ENCODE measurements at regions not wholly inside any gene's neighbourhood (a gene's known extent, or its start where the extent isn't known, plus 50 kb on each side); places are given as distances from the start of the nearest gene placed in this dataset.

- Histone ChIP-seq H3K9me3 (no peaks in the 10 kb centered on the region), H3K4me3 (no peak overlapping the region), H3K4me1 (no peaks in the 10 kb centered on the region), H3K27me3 (no peaks in the 10 kb centered on the region), H3K27ac (no peak overlapping the region), H3K36me3 (no peaks in the 10 kb centered on the region)
- TF ChIP-seq, protein P1, sequence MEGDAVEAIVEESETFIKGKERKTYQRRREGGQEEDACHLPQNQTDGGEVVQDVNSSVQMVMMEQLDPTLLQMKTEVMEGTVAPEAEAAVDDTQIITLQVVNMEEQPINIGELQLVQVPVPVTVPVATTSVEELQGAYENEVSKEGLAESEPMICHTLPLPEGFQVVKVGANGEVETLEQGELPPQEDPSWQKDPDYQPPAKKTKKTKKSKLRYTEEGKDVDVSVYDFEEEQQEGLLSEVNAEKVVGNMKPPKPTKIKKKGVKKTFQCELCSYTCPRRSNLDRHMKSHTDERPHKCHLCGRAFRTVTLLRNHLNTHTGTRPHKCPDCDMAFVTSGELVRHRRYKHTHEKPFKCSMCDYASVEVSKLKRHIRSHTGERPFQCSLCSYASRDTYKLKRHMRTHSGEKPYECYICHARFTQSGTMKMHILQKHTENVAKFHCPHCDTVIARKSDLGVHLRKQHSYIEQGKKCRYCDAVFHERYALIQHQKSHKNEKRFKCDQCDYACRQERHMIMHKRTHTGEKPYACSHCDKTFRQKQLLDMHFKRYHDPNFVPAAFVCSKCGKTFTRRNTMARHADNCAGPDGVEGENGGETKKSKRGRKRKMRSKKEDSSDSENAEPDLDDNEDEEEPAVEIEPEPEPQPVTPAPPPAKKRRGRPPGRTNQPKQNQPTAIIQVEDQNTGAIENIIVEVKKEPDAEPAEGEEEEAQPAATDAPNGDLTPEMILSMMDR (IDR thresholded peaks at IDR 0.05): no peak
- DNase-seq (ENCODE audit: low spot score): no peak
These were observed 209.4 kb upstream of the JAG1 start for GRCh38 chr20:10883166-10883565.

DNA sequence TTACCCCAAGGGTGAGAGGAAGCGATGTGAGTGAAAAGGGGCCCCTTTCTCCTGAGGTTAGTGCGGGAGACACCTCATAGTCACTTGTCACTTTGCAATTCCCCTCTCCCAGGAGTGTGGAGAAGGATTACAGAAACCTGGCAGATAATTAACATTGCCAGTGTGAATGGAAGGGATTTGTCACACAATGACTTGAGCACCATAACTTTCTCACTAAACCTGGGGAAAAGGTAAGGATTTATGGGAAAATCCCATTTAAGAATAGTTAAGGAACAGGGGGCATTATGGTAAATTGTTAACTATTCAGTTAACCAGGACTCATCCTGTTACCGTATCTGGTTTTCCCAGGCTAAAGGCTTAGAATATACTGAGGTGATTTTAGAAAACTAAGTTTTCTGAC, 219.5 kb upstream of the JAG1 start:
- Histone ChIP-seq H3K27me3 (no peaks in the 10 kb centered on the region), H3K27ac (no peak overlapping the region), H3K36me3 (no peaks in the 10 kb centered on the region), H3K9me3 (no peaks in the 10 kb centered on the region), H3K4me3 (no peak overlapping the region), H3K4me1 (no peaks in the 10 kb centered on the region)
- no peak for DNase-seq (ENCODE audit: low spot score)
- TF ChIP-seq, protein P1 (IDR thresholded peaks at IDR 0.05): no peak

DNA sequence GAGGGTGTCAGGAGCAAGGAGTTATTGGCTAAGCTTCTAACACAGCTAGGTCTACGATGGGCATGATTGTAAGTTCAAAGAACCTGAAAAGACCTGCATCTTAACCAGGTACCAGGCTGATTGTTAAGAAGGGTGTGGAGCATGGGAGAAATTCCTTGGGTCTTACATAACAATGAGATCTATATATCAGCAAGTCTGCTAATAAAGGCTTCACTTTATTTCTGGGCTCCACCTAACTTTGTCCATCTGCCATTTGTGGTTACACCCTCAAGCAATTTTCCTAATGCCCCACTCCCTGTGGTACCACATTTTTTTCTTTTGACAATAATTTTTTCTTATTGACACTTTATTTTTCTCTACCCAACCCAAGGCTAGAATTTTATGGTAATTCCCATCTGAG, 223.5 kb upstream of the JAG1 start:
- H3K27ac ChIP-seq: no peak overlapping the region
- peaks cover 0 to 6% of the 10 kb centered on the region in 2 donors for H3K4me1 ChIP-seq
- TF ChIP-seq, protein P1 (IDR thresholded peaks at IDR 0.05): no peak
- no peaks in the 10 kb centered on the region for H3K9me3 ChIP-seq
- no peak for DNase-seq (ENCODE audit: low spot score)
- no peaks in the 10 kb centered on the region for H3K27me3 ChIP-seq
- no peak overlapping the region for H3K4me3 ChIP-seq
- H3K36me3 ChIP-seq: no peaks in the 10 kb centered on the region

DNA sequence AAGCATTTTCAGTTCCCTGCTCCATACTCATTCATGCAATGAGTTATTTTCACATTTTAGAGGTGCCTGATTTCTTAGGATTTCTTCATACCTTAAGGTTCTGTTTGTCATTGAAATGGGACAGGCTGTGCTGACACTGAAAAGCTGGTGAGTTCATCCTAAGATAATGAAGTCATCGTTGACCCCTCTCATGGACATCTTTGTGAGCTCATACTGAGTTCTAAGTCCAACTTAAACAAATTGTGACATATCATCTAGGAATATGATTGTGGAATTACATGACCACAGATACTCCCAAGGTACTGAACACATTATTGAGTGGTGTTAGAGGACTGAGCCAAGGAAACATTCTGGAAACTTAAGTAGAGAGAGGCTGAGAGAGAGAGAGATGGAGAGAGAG, 224.8 kb upstream of the JAG1 start:
- H3K27ac ChIP-seq: no peak overlapping the region
- H3K27me3 ChIP-seq: no peaks in the 10 kb centered on the region
- no peak overlapping the region for H3K4me3 ChIP-seq
- TF ChIP-seq, protein P1 (IDR thresholded peaks at IDR 0.05): no peak
- no peak for DNase-seq (ENCODE audit: low spot score)
- H3K9me3 ChIP-seq: no peaks in the 10 kb centered on the region
- peaks cover 0 to 6% of the 10 kb centered on the region in 2 donors for H3K4me1 ChIP-seq
- H3K36me3 ChIP-seq: no peaks in the 10 kb centered on the region

DNA sequence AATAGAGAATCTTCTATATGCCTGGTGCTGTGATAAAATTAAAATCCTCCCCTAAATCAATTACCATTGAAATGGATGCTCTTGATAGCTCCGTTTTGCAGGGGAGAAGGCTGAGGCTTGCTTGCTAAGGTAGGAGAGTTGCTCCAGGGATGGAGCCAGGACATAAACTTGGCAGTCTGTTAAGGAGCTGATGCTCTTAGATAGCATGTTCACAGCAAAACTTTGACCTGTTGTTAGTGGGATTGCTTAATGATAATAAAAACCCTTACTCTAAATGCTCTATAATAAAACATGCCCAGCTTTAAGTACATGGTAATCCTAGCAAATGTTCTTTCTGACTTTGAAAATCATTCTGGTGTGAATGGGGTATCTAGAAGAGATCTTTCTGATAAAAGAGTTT, 228.4 kb upstream of the JAG1 start:
- no peaks in the 10 kb centered on the region for H3K27me3 ChIP-seq
- H3K27ac ChIP-seq: no peak overlapping the region
- H3K4me1 ChIP-seq: peaks cover 0 to 6% of the 10 kb centered on the region in 2 donors
- DNase-seq (ENCODE audit: low spot score): no peak
- H3K9me3 ChIP-seq: no peaks in the 10 kb centered on the region
- TF ChIP-seq, protein P1 (IDR thresholded peaks at IDR 0.05): no peak
- no peak overlapping the region for H3K4me3 ChIP-seq
- H3K36me3 ChIP-seq: no peaks in the 10 kb centered on the region

- Histone ChIP-seq H3K4me3 (no peak overlapping the region), H3K27me3 (no peaks in the 10 kb centered on the region), H3K4me1 (peaks cover 0 to 6% of the 10 kb centered on the region in 2 donors), H3K36me3 (no peaks in the 10 kb centered on the region), H3K27ac (no peak overlapping the region), H3K9me3 (no peaks in the 10 kb centered on the region)
- DNase-seq (ENCODE audit: low spot score): no peak
- TF ChIP-seq, protein P1 (IDR thresholded peaks at IDR 0.05): no peak
These were observed 228.9 kb upstream of the JAG1 start for GRCh38 chr20:10902576-10903282.

Data from right atrium auricular region (tissue), 2 donors.